IMR-90 (cell line): ENCODE measurements at regions not wholly inside any gene's neighbourhood (a gene's known extent, or its start where the extent isn't known, plus 50 kb on each side); places are given as distances from the start of the nearest gene placed in this dataset.

Experiments
- ATAC-seq: fragments of 200-7000 bp; cut with Tn5 transposase; 2 replicates; pipeline ENCODE4 v1.9.1; 2020; ENCODE audit warnings: low read depth, mild to moderate bottlenecking, moderate library complexity
- BruUV-seq: library from RNA; stranded (reverse); fragments of 400-500 nt; replicated peaks from 2 replicates; lab custom pipeline; 2021; lab: Mats Ljungman, UMichigan
- CTCF ChIA-PET: fragments of 300-600 bp; formaldehyde crosslinking; extraction: SDS; loops from one replicate; lab custom pipeline; 2021; ENCODE audit warnings: antibody characterized with exemption; lab: Yijun Ruan, JAX
- POLR2A ChIA-PET: fragments of 300-600 bp; sonication (Branson Sonifier 250); formaldehyde crosslinking; loops from one replicate; lab custom pipeline; 2022; ENCODE audit warnings: antibody characterized with exemption; ENCODE audit not compliant: unreplicated experiment; lab: Charles Lee
- DNase-seq: peaks from one replicate; pipeline ENCODE4 v3.0.0; 2013
- H2AFZ ChIP-seq: replicated peaks from 2 replicates; pipeline ENCODE3; 2013; ENCODE audit warnings: low read length, mild to moderate bottlenecking; ENCODE audit not compliant: poor library complexity
- H2AK5ac ChIP-seq: 2 replicates; pipeline ENCODE4 v1.6.1; 2013; ENCODE audit warnings: low read depth, low read length, inconsistent platforms
- H2AK9ac ChIP-seq: replicated peaks from 2 replicates; pipeline ENCODE3; 2013; ENCODE audit warnings: mild to moderate bottlenecking, low read depth, low read length, moderate library complexity; ENCODE audit not compliant: poor library complexity
- H2BK120ac ChIP-seq: 2 replicates; pipeline ENCODE4 v1.6.1; 2013; ENCODE audit warnings: low read depth, low read length, inconsistent platforms
- H2BK15ac ChIP-seq: 3 replicates; pipeline ENCODE4 v1.6.1; 2013; ENCODE audit warnings: low read depth, low read length, inconsistent platforms
- H2BK20ac ChIP-seq: 2 replicates; pipeline ENCODE4 v1.6.1; 2013; ENCODE audit warnings: low read depth, mild to moderate bottlenecking, inconsistent platforms, low read length, moderate library complexity
- H2BK5ac ChIP-seq: 2 replicates; pipeline ENCODE4 v1.6.1; 2013; ENCODE audit warnings: mild to moderate bottlenecking, low read depth, low read length, inconsistent platforms; ENCODE audit not compliant: poor library complexity, severe bottlenecking
- H3K14ac ChIP-seq: replicated peaks from 2 replicates; pipeline ENCODE4 v1.6.1; 2013; ENCODE audit warnings: low read depth, low read length, inconsistent platforms
- H3K18ac ChIP-seq: 2 replicates; pipeline ENCODE4 v1.6.1; 2013; ENCODE audit warnings: low read depth, low read length, control low read depth
- H3K23ac ChIP-seq: 2 replicates; pipeline ENCODE4 v1.6.1; 2013; ENCODE audit warnings: low read depth, low read length, inconsistent platforms
- H3K27ac ChIP-seq: 2 replicates; pipeline ENCODE4 v1.5.1; 2013; ENCODE audit warnings: mild to moderate bottlenecking, control low read depth, low read length; ENCODE audit not compliant: insufficient read depth
- H3K27me3 ChIP-seq: 2 replicates; pipeline ENCODE4 v1.6.1; 2013; ENCODE audit warnings: low read length; ENCODE audit not compliant: control insufficient read depth, insufficient read depth
- H3K36me3 ChIP-seq: 2 replicates; pipeline ENCODE4 v1.6.1; 2013; ENCODE audit warnings: low read length, mixed read lengths; ENCODE audit not compliant: control insufficient read depth, insufficient read depth
- H3K4ac ChIP-seq: 2 replicates; pipeline ENCODE4 v1.6.1; 2013; ENCODE audit warnings: low read depth, low read length, inconsistent platforms
- H3K4me1 ChIP-seq: 2 replicates; pipeline ENCODE4 v1.6.1; 2013; ENCODE audit warnings: low read length, mixed read lengths; ENCODE audit not compliant: control insufficient read depth, insufficient read depth
- H3K4me2 ChIP-seq: 2 replicates; pipeline ENCODE4 v1.6.1; 2013; ENCODE audit warnings: low read depth, mild to moderate bottlenecking, control low read depth, low read length, moderate library complexity
- H3K4me3 ChIP-seq: 2 replicates; pipeline ENCODE4 v1.5.1; 2013; ENCODE audit warnings: low read depth, mild to moderate bottlenecking, control low read depth, low read length, moderate library complexity; ENCODE audit not compliant: insufficient read depth
- H3K56ac ChIP-seq: 2 replicates; pipeline ENCODE4 v1.6.1; 2013; ENCODE audit warnings: low read length, inconsistent platforms; ENCODE audit not compliant: insufficient read depth; ENCODE audit errors: extremely low read depth
- H3K79me1 ChIP-seq, 2 experiments: 2 replicates each; pipeline ENCODE4 v1.6.1; 2013; ENCODE audit warnings: low read length in 2 of 2, inconsistent platforms in 1 of 2, low read depth in 1 of 2
- H3K9ac ChIP-seq: 2 replicates; pipeline ENCODE4 v1.6.1; 2013; ENCODE audit warnings: low read depth, low read length, control low read depth
- H3K9me1 ChIP-seq: 2 replicates; pipeline ENCODE4 v1.6.1; 2013; ENCODE audit warnings: low read length, inconsistent platforms; ENCODE audit not compliant: insufficient read depth
- H3K9me3 ChIP-seq: 2 replicates; pipeline ENCODE4 v1.6.1; 2013; ENCODE audit warnings: low read length; ENCODE audit not compliant: control insufficient read depth, insufficient read depth
- H4K20me1 ChIP-seq: 2 replicates; pipeline ENCODE4 v1.6.1; 2013; ENCODE audit warnings: low read length, inconsistent platforms; ENCODE audit not compliant: insufficient read depth
- H4K5ac ChIP-seq: 2 replicates; pipeline ENCODE4 v1.6.1; 2013; ENCODE audit warnings: mild to moderate bottlenecking, low read depth, low read length, control low read depth
- H4K8ac ChIP-seq, 2 experiments: 2 replicates each; pipeline ENCODE4 v1.6.1; 2013; ENCODE audit warnings: low read depth in 2 of 2, low read length in 2 of 2, control low read depth in 1 of 2, inconsistent platforms in 1 of 2
- H4K91ac ChIP-seq: 2 replicates; pipeline ENCODE4 v1.6.1; 2013; ENCODE audit warnings: low read depth, low read length, inconsistent platforms; ENCODE audit not compliant: insufficient read depth
- BHLHE40 ChIP-seq: fragments of 150-350 bp; IDR thresholded peaks from 2 replicates; pipeline ENCODE4 v1.6.1; 2016; ENCODE audit warnings: mild to moderate bottlenecking, low read depth, low read length
- CEBPB ChIP-seq: IDR thresholded peaks from 2 replicates; pipeline ENCODE4 v1.6.1; 2012; ENCODE audit warnings: low read depth, low read length, improper control_type of control experiment
- CHD1 ChIP-seq: IDR thresholded peaks from 2 replicates; pipeline ENCODE4 v1.6.1; 2012; ENCODE audit warnings: low read depth, low read length, improper control_type of control experiment
- CTCF ChIP-seq: conservative IDR thresholded peaks from 2 replicates; pipeline ENCODE4 v1.5.1; 2012; ENCODE audit warnings: mild to moderate bottlenecking, low read depth, low read length, improper control_type of control experiment
- ELK1 ChIP-seq: fragments of 150-350 bp; IDR thresholded peaks from 2 replicates; pipeline ENCODE4 v1.6.1; 2016; ENCODE audit warnings: low read depth, mild to moderate bottlenecking, low read length, moderate library complexity, borderline replicate concordance
- FOS ChIP-seq: fragments of 150-350 bp; IDR thresholded peaks from 2 replicates; pipeline ENCODE4 v1.6.1; 2016; ENCODE audit warnings: low read depth, low read length
- MAFK ChIP-seq: IDR thresholded peaks from 2 replicates; pipeline ENCODE4 v1.6.1; 2012; ENCODE audit warnings: low read depth, low read length, improper control_type of control experiment
- MAZ ChIP-seq: IDR thresholded peaks from 2 replicates; pipeline ENCODE4 v1.6.1; 2012; ENCODE audit warnings: low read depth, mild to moderate bottlenecking, low read length, improper control_type of control experiment, moderate library complexity, borderline replicate concordance
- MXI1 ChIP-seq: IDR thresholded peaks from 2 replicates; pipeline ENCODE4 v1.6.1; 2012; ENCODE audit warnings: low read depth, mild to moderate bottlenecking, low read length, moderate library complexity, borderline replicate concordance
- NFE2L2 ChIP-seq: fragments of 150-350 bp; IDR thresholded peaks from 2 replicates; pipeline ENCODE4 v1.6.1; 2016; ENCODE audit warnings: low read depth, mild to moderate bottlenecking, low read length
- POLR2A ChIP-seq: IDR thresholded peaks from 2 replicates; pipeline ENCODE4 v1.6.1; 2012; ENCODE audit warnings: mild to moderate bottlenecking, low read depth, low read length
- RCOR1 ChIP-seq: IDR thresholded peaks from 2 replicates; pipeline ENCODE4 v1.6.1; 2012; ENCODE audit warnings: mild to moderate bottlenecking, low read length, improper control_type of control experiment; ENCODE audit not compliant: insufficient replicate concordance
- RFX5 ChIP-seq: IDR thresholded peaks from 2 replicates; pipeline ENCODE4 v1.8.0; 2012; ENCODE audit warnings: low read depth, mild to moderate bottlenecking, low read length, moderate library complexity
- SMC3 ChIP-seq: fragments of 150-350 bp; IDR thresholded peaks from 2 replicates; pipeline ENCODE4 v1.6.1; 2016; ENCODE audit warnings: low read depth, mild to moderate bottlenecking, antibody characterized with exemption, low read length, moderate library complexity
- USF2 ChIP-seq: fragments of 150-350 bp; IDR thresholded peaks from 2 replicates; pipeline ENCODE4 v1.6.1; 2017; ENCODE audit warnings: mild to moderate bottlenecking, antibody characterized with exemption, low read length, low read depth
- WGBS, 2 experiments: methylation state at CpG; one replicate each; pipeline versions ENCODE4 v1.1.5 to v1.1.7; 2013; ENCODE audit warnings: missing lambda C conversion rate in 2 of 2; ENCODE audit not compliant: insufficient read length in 1 of 2; ENCODE audit errors: extremely low coverage in 2 of 2; 5-methylcytosine and 5-hydroxymethylcytosine counted together
- dilution Hi-C: fragments of 300-500 bp; cut with HindIII; formaldehyde crosslinking; loops from one replicate; pipeline ENCODE4 v1.14.3; 2018; ENCODE audit warnings: low sequenced_read_pairs; ENCODE audit not compliant: unreplicated experiment
- in situ Hi-C: fragments of 300-500 bp; cut with MboI; formaldehyde crosslinking; loops from 3 replicates; pipeline ENCODE4 v1.14.3; 2019; ENCODE audit warnings: low sequenced_read_pairs, inconsistent platforms, mixed read lengths
- intact Hi-C: fragments of 100-400 bp; cut with micrococcal nuclease; formaldehyde crosslinking; loops from 2 replicates; pipeline ENCODE4 v1.10.0; 2022

GRCh38 chr4:71847300-71847699 is 63.4 kb upstream of the GC start:
- Histone ChIP-seq H4K8ac (no peak overlapping the region), H4K20me1 (no peaks in the 10 kb centered on the region), H3K18ac (no peak overlapping the region), H3K9me1 (no peaks in the 10 kb centered on the region), H3K4me1 (no peaks in the 10 kb centered on the region), H2AK9ac (no peak overlapping the region), H4K91ac (no peak overlapping the region), H2BK15ac (no peak overlapping the region), H3K27ac (no peak overlapping the region), H2AFZ (no peak overlapping the region), H3K9ac (no peak overlapping the region), H4K5ac (no peak overlapping the region), H3K23ac (no peak overlapping the region), H3K14ac (no peak overlapping the region), H3K4me3 (no peak overlapping the region), H2BK120ac (no peak overlapping the region), H3K9me3 (no peaks in the 10 kb centered on the region), H3K79me1 (no peaks in the 10 kb centered on the region), H3K27me3 (no peaks in the 10 kb centered on the region), H2AK5ac (no peak overlapping the region), H2BK20ac (no peak overlapping the region), H2BK5ac (no peak overlapping the region), H3K4me2 (no peak overlapping the region), H3K4ac (no peak overlapping the region), H3K36me3 (no peaks in the 10 kb centered on the region), H3K56ac (no peak overlapping the region)
- intact Hi-C loops, result no loop called here
- ATAC-seq, result no peak
- DNase-seq, result no peak
- in situ Hi-C loops, result no loop called here
- no TSS peak for BruUV-seq
- POLR2A ChIA-PET, result no interaction called here
- CTCF ChIA-PET, result no interaction called here
- TF ChIP-seq NFE2L2 (no peak), POLR2A (no peak), CTCF (no peak), MXI1 (no peak), USF2 (no peak), ELK1 (no peak), RCOR1 (no peak), SMC3 (no peak), CEBPB (no peak), FOS (no peak), CHD1 (no peak), MAFK (no peak), RFX5 (no peak), BHLHE40 (no peak), MAZ (no peak)
- dilution Hi-C loops, result no loop called here
- no CpG with 5 or more reads among the region's 1 CpG for WGBS, 2 experiments
